Panc1 (cell line): ENCODE measurements at regions not wholly inside any gene's neighbourhood (a gene's known extent, or its start where the extent isn't known, plus 50 kb on each side); places are given as distances from the start of the nearest gene placed in this dataset.

ENCODE experiments used
- ATAC-seq: fragments of 200-7000 bp; cut with Tn5 transposase; 2 replicates; pipeline ENCODE4 v1.9.1; 2020; ENCODE audit warnings: mild to moderate bottlenecking, moderate library complexity
- BruUV-seq: library from RNA; stranded (reverse); fragments of 400-500 nt; replicated peaks from 2 replicates; lab custom pipeline; 2021; lab: Mats Ljungman, UMichigan
- CTCF ChIA-PET: fragments of 300-600 bp; sonication (Branson Sonifier 250); formaldehyde crosslinking; loops from one replicate; lab custom pipeline; 2022; ENCODE audit warnings: antibody characterized with exemption; lab: Charles Lee
- POLR2A ChIA-PET: fragments of 300-600 bp; sonication (Branson Sonifier 250); formaldehyde crosslinking; loops from one replicate; lab custom pipeline; 2022; ENCODE audit warnings: antibody characterized with exemption; lab: Charles Lee
- DNase-seq: peaks from one replicate; pipeline ENCODE4 v3.0.0-alpha.2; 2010; ENCODE audit warnings: low read depth, low spot score
- H3K27ac ChIP-seq: 2 replicates; pipeline ENCODE4 v1.5.1; 2011; ENCODE audit warnings: mild to moderate bottlenecking, low read length, inconsistent platforms
- H3K27me3 ChIP-seq: fragments of 200-500 bp; sonication (Bioruptor generic); 2 replicates; pipeline ENCODE4 v1.6.0; 2014; ENCODE audit warnings: low read length, inconsistent platforms; ENCODE audit not compliant: control insufficient read depth, insufficient read depth
- H3K36me3 ChIP-seq: fragments of 200-500 bp; sonication (Bioruptor generic); 2 replicates; pipeline ENCODE4 v1.5.1; 2014; ENCODE audit warnings: inconsistent platforms, mild to moderate bottlenecking, low read length, moderate library complexity; ENCODE audit not compliant: control insufficient read depth, insufficient read depth
- H3K4me1 ChIP-seq: 2 replicates; pipeline ENCODE4 v1.5.1; 2011; ENCODE audit warnings: inconsistent platforms, mild to moderate bottlenecking, low read length, moderate library complexity; ENCODE audit not compliant: control insufficient read depth, insufficient read depth
- H3K4me3 ChIP-seq, 2 experiments: 2 replicates each; pipeline ENCODE4 v1.5.1; 2011 to 2012; ENCODE audit warnings: low read depth in 2 of 2, low read length in 2 of 2, mild to moderate bottlenecking in 2 of 2, inconsistent platforms in 1 of 2, moderate library complexity in 1 of 2
- H3K9me3 ChIP-seq: fragments of 200-500 bp; sonication (Bioruptor generic); 2 replicates; pipeline ENCODE4 v1.5.1; 2014; ENCODE audit warnings: low read depth, mild to moderate bottlenecking, inconsistent platforms, low read length, moderate library complexity; ENCODE audit not compliant: control insufficient read depth, insufficient read depth
- POLR2AphosphoS5 ChIP-seq: IDR thresholded peaks from 2 replicates; pipeline ENCODE4 v1.6.1; 2012; ENCODE audit warnings: mild to moderate bottlenecking, low read depth, low read length, moderate library complexity
- SIN3A ChIP-seq: IDR thresholded peaks from 2 replicates; pipeline ENCODE4 v1.6.1; 2012; ENCODE audit warnings: low read depth, mild to moderate bottlenecking, low read length, moderate library complexity, borderline replicate concordance; ENCODE audit not compliant: insufficient read depth
- TCF7L2 ChIP-seq: IDR thresholded peaks from 2 replicates; pipeline ENCODE4 v1.6.1; 2011; ENCODE audit warnings: mild to moderate bottlenecking, low read depth, low read length, inconsistent platforms
- in situ Hi-C: cut with HindIII; loops from 2 replicates; pipeline ENCODE4 v1.10.0; 2016; ENCODE audit warnings: low sequenced_read_pairs, low pct_unique_long_range_greater_than_20kb
- intact Hi-C: fragments of 100-400 bp; cut with micrococcal nuclease; formaldehyde crosslinking; loops from one replicate; pipeline ENCODE4 v1.10.0; 2022; ENCODE audit not compliant: unreplicated experiment
- TF ChIP-seq, protein P1 (sequence below), 2 experiments: IDR thresholded peaks; 2 replicates each; pipeline ENCODE4 v1.6.1; 2011 to 2012; ENCODE audit warnings: low read depth in 2 of 2, control low read depth in 1 of 2, low read length in 1 of 2, mild to moderate bottlenecking in 1 of 2, moderate library complexity in 1 of 2; ENCODE audit not compliant: insufficient read depth in 1 of 2
- TF ChIP-seq, protein P2 (sequence below): fragments of 450-650 bp; IDR thresholded peaks from 2 replicates; pipeline ENCODE4 v1.5.1; 2017; ENCODE audit warnings: mild to moderate bottlenecking

DNA sequence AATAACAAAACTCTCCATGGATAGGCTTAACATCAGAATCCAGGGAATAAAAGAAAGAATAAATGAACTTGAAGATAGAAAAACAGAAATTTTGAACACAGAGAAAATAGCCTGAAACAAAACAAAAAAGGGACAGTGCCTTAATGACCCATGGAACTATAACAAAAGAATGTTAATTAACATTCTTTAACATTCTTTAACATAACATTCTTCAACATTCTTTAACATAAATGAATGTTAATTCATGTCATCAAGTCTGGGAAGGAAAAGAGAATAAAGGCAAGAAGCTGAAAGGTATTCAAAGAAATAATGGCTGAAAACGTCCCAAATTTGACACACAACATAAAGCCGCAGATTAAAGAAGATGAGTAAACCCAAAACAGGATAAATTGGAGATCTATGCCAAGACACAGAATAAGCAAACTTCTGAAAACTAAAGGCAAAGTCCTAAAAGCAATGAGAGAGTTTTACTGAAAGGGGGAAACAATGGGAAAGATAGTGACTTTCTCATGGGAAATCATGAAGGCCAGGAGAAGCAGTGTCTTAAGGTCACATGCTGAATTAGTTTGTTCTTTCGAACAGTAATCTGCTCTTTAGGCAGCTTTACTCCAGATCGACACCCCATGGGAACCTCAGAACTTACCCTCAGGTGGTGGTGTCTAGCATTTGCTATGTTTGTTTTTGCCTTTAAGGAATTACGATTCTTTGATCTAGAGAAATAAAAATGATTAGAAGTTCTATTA, 483.0 kb downstream of the KDM4C start:
- ATAC-seq (no peak), DNase-seq (no peak)
- no peaks in the 10 kb centered on the region for H3K27me3 ChIP-seq
- TF ChIP-seq POLR2AphosphoS5 = no peak
- TF ChIP-seq, protein P1, sequence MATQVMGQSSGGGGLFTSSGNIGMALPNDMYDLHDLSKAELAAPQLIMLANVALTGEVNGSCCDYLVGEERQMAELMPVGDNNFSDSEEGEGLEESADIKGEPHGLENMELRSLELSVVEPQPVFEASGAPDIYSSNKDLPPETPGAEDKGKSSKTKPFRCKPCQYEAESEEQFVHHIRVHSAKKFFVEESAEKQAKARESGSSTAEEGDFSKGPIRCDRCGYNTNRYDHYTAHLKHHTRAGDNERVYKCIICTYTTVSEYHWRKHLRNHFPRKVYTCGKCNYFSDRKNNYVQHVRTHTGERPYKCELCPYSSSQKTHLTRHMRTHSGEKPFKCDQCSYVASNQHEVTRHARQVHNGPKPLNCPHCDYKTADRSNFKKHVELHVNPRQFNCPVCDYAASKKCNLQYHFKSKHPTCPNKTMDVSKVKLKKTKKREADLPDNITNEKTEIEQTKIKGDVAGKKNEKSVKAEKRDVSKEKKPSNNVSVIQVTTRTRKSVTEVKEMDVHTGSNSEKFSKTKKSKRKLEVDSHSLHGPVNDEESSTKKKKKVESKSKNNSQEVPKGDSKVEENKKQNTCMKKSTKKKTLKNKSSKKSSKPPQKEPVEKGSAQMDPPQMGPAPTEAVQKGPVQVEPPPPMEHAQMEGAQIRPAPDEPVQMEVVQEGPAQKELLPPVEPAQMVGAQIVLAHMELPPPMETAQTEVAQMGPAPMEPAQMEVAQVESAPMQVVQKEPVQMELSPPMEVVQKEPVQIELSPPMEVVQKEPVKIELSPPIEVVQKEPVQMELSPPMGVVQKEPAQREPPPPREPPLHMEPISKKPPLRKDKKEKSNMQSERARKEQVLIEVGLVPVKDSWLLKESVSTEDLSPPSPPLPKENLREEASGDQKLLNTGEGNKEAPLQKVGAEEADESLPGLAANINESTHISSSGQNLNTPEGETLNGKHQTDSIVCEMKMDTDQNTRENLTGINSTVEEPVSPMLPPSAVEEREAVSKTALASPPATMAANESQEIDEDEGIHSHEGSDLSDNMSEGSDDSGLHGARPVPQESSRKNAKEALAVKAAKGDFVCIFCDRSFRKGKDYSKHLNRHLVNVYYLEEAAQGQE (IDR thresholded peaks at IDR 0.05; ENCODE audit: insufficient read depth in 1 of 2, low read depth in 2 of 2, low read length in 1 of 2) = no peak
- TF ChIP-seq TCF7L2 = no peak
- TF ChIP-seq, protein P2, sequence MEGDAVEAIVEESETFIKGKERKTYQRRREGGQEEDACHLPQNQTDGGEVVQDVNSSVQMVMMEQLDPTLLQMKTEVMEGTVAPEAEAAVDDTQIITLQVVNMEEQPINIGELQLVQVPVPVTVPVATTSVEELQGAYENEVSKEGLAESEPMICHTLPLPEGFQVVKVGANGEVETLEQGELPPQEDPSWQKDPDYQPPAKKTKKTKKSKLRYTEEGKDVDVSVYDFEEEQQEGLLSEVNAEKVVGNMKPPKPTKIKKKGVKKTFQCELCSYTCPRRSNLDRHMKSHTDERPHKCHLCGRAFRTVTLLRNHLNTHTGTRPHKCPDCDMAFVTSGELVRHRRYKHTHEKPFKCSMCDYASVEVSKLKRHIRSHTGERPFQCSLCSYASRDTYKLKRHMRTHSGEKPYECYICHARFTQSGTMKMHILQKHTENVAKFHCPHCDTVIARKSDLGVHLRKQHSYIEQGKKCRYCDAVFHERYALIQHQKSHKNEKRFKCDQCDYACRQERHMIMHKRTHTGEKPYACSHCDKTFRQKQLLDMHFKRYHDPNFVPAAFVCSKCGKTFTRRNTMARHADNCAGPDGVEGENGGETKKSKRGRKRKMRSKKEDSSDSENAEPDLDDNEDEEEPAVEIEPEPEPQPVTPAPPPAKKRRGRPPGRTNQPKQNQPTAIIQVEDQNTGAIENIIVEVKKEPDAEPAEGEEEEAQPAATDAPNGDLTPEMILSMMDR = no peak
- TF ChIP-seq SIN3A = no peak
- H3K9me3 ChIP-seq = no peaks in the 10 kb centered on the region
- in situ Hi-C loops (no loop called here), intact Hi-C loops (no loop called here)
- H3K36me3 ChIP-seq = no peaks in the 10 kb centered on the region
- H3K4me3 ChIP-seq = no peak overlapping the region
- no TSS peak for BruUV-seq
- ChIA-PET POLR2A (interaction anchor here (0.6 kb wide), 1 partner anchor 352 kb away, joined by 3 read pairs; no protein-coding TSS in a partner anchor), CTCF (no interaction called here)
- H3K4me1 ChIP-seq = no peaks in the 10 kb centered on the region
- no peak overlapping the region for H3K27ac ChIP-seq

DNA sequence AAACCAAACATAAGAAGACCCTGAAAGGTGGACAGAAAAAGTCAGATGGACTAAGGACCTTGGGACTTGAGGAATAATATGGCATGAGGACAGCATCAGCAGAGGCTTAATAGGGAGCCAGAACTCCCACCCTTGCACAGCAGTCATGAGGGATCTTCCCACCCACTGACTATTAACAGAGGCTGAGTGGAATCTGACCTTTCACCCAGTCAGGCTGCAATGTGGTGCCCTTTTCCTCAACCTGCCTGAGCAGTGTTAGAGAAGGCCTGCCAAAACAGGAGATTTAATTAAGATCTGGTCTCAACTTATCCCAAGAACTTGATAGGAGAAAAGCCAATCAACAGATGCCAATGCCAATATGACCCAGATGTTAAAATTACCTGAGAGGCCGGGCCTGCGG, 481.9 kb downstream of the KDM4C start:
- intact Hi-C loops = no loop called here
- ChIA-PET POLR2A (no interaction called here), CTCF (no interaction called here)
- no peak for DNase-seq
- Histone ChIP-seq H3K27ac (no peak overlapping the region), H3K4me3 (no peak overlapping the region), H3K36me3 (no peaks in the 10 kb centered on the region), H3K9me3 (no peaks in the 10 kb centered on the region), H3K27me3 (no peaks in the 10 kb centered on the region), H3K4me1 (no peaks in the 10 kb centered on the region)
- ATAC-seq = no peak
- TF ChIP-seq, protein P1 (IDR thresholded peaks at IDR 0.05; ENCODE audit: insufficient read depth in 1 of 2, low read depth in 2 of 2, low read length in 1 of 2) = no peak
- TF ChIP-seq POLR2AphosphoS5 (no peak), SIN3A (no peak), TCF7L2 (no peak)
- TF ChIP-seq, protein P2 = no peak
- in situ Hi-C loops = no loop called here
- BruUV-seq = no TSS peak
